ENCODE measurements at regions not wholly inside any gene's neighbourhood (a gene's known extent, or its start where the extent isn't known, plus 50 kb on each side); places are given as distances from the start of the nearest gene placed in this dataset.

- no peak for TF ChIP-seq CTCF (conservative IDR thresholded peaks at IDR 0.05)
- TF ChIP-seq ZFX (IDR thresholded peaks at IDR 0.05): no peak
These were observed 225.0 kb downstream of the TUBA3C start for GRCh38 chr13:18956473-18957078.
